Suprapubic skin (tissue), 4 donors: ENCODE measurements at regions not wholly inside any gene's neighbourhood (a gene's known extent, or its start where the extent isn't known, plus 50 kb on each side); places are given as distances from the start of the nearest gene placed in this dataset.

Source experiments
- DNase-seq, 2 donors: peaks; one replicate each; pipeline ENCODE4 v3.0.0-alpha.2; 2019; ENCODE audit warnings: low spot score in 2 of 2
- H3K27ac ChIP-seq: fragments of 200-600 bp; sonication (generic); one replicate; pipeline ENCODE4 v1.5.1; 2019
- H3K27me3 ChIP-seq: fragments of 200-600 bp; sonication (generic); one replicate; pipeline ENCODE4 v1.5.1; 2019
- H3K36me3 ChIP-seq: fragments of 200-600 bp; sonication (generic); one replicate; pipeline ENCODE4 v1.5.1; 2019
- H3K4me1 ChIP-seq: fragments of 200-600 bp; sonication (generic); one replicate; pipeline ENCODE4 v1.5.1; 2019
- H3K4me3 ChIP-seq: fragments of 200-600 bp; sonication (generic); one replicate; pipeline ENCODE4 v1.5.1; 2019; ENCODE audit warnings: mild to moderate bottlenecking
- H3K9me3 ChIP-seq: fragments of 200-600 bp; sonication (generic); one replicate; pipeline ENCODE4 v1.5.1; 2019
- CTCF ChIP-seq, 2 donors: fragments of 200-600 bp in 1 of 2; fragments of 450-650 bp in 1 of 2; sonication (generic) in 1 of 2; IDR thresholded peaks; one replicate each; pipeline ENCODE4 v1.5.1; 2016 to 2019; ENCODE audit warnings: antibody characterized with exemption in 2 of 2, mild to moderate bottlenecking in 1 of 2, moderate library complexity in 1 of 2
- EP300 ChIP-seq: sonication (generic); formaldehyde crosslinking; IDR thresholded peaks from one replicate; pipeline ENCODE4 v1.6.1; 2017; ENCODE audit warnings: antibody characterized with exemption
- POLR2A ChIP-seq, 2 donors: fragments of 450-650 bp; IDR thresholded peaks; one replicate each; pipeline ENCODE4 v1.6.1; 2017; ENCODE audit warnings: antibody characterized with exemption in 2 of 2, mild to moderate bottlenecking in 2 of 2, moderate library complexity in 2 of 2
- POLR2AphosphoS5 ChIP-seq, 3 donors: sonication (generic); formaldehyde crosslinking; IDR thresholded peaks; one replicate each; pipeline ENCODE4 v1.6.1; 2017; ENCODE audit warnings: antibody characterized with exemption in 3 of 3
- WGBS: methylation state at CpG from one replicate; pipeline ENCODE4 v1.1.5; 2018; 5-methylcytosine and 5-hydroxymethylcytosine counted together

GRCh38 chr6:94463306-94463705 is 1043.9 kb upstream of the EPHA7 start:
- Histone ChIP-seq H3K9me3 (no peaks in the 10 kb centered on the region), H3K36me3 (no peaks in the 10 kb centered on the region), H3K4me3 (no peak overlapping the region), H3K27ac (no peak overlapping the region), H3K27me3 (no peaks in the 10 kb centered on the region), H3K4me1 (no peaks in the 10 kb centered on the region)
- 92% methylated on average over 1 of the region's 1 CpG for WGBS
- no peak for DNase-seq
- TF ChIP-seq EP300 (no peak), POLR2AphosphoS5 (IDR thresholded peaks at IDR 0.05) (no peak), CTCF (IDR thresholded peaks at IDR 0.05) (no peak), POLR2A (IDR thresholded peaks at IDR 0.05) (no peak)

GRCh38 chr6:94462231-94462630 is 1042.9 kb upstream of the EPHA7 start:
- no peaks in the 10 kb centered on the region for H3K36me3 ChIP-seq
- no peak for DNase-seq
- H3K27ac ChIP-seq = no peak overlapping the region
- no peaks in the 10 kb centered on the region for H3K4me1 ChIP-seq
- no peaks in the 10 kb centered on the region for H3K9me3 ChIP-seq
- H3K4me3 ChIP-seq = no peak overlapping the region
- H3K27me3 ChIP-seq = no peaks in the 10 kb centered on the region
- TF ChIP-seq CTCF (IDR thresholded peaks at IDR 0.05) = no peak
- TF ChIP-seq POLR2AphosphoS5 (IDR thresholded peaks at IDR 0.05) = no peak
- TF ChIP-seq POLR2A (IDR thresholded peaks at IDR 0.05) = no peak
- no peak for TF ChIP-seq EP300

GRCh38 chr6:94456266-94456665 is 1036.9 kb upstream of the EPHA7 start:
- no peak overlapping the region for H3K27ac ChIP-seq
- 67% methylated on average over 2 of the region's 2 CpGs for WGBS
- H3K4me1 ChIP-seq = no peaks in the 10 kb centered on the region
- no peak overlapping the region for H3K4me3 ChIP-seq
- H3K36me3 ChIP-seq = no peaks in the 10 kb centered on the region
- H3K9me3 ChIP-seq = no peaks in the 10 kb centered on the region
- TF ChIP-seq POLR2A (IDR thresholded peaks at IDR 0.05) = no peak
- TF ChIP-seq POLR2AphosphoS5 (IDR thresholded peaks at IDR 0.05) = no peak
- TF ChIP-seq CTCF (IDR thresholded peaks at IDR 0.05) = no peak
- TF ChIP-seq EP300 = no peak
- no peak for DNase-seq
- H3K27me3 ChIP-seq = no peaks in the 10 kb centered on the region

GRCh38 chr6:94454231-94454630 is 1034.9 kb upstream of the EPHA7 start:
- Histone ChIP-seq H3K27ac (no peak overlapping the region), H3K27me3 (no peaks in the 10 kb centered on the region), H3K9me3 (no peaks in the 10 kb centered on the region), H3K4me3 (no peak overlapping the region), H3K36me3 (no peaks in the 10 kb centered on the region), H3K4me1 (no peaks in the 10 kb centered on the region)
- DNase-seq = no peak
- WGBS = 43% methylated on average over 2 of the region's 2 CpGs
- TF ChIP-seq EP300 = no peak
- TF ChIP-seq CTCF (IDR thresholded peaks at IDR 0.05) = no peak
- TF ChIP-seq POLR2A (IDR thresholded peaks at IDR 0.05) = no peak
- TF ChIP-seq POLR2AphosphoS5 (IDR thresholded peaks at IDR 0.05) = no peak

- Histone ChIP-seq H3K4me3 (no peak overlapping the region), H3K4me1 (no peaks in the 10 kb centered on the region), H3K9me3 (no peaks in the 10 kb centered on the region), H3K36me3 (no peaks in the 10 kb centered on the region), H3K27ac (no peak overlapping the region), H3K27me3 (no peaks in the 10 kb centered on the region)
- TF ChIP-seq CTCF (IDR thresholded peaks at IDR 0.05) = no peak
- no peak for TF ChIP-seq EP300
- no peak for TF ChIP-seq POLR2A (IDR thresholded peaks at IDR 0.05)
- TF ChIP-seq POLR2AphosphoS5 (IDR thresholded peaks at IDR 0.05) = no peak
- DNase-seq = no peak
- WGBS = 90% methylated on average over 3 of the region's 3 CpGs
These were observed 1026.8 kb upstream of the EPHA7 start for GRCh38 chr6:94446120-94446519.
